ENCODE measurements at regions not wholly inside any gene's neighbourhood (a gene's known extent, or its start where the extent isn't known, plus 50 kb on each side); places are given as distances from the start of the nearest gene placed in this dataset.
A peak's percentile ranks its signal among the peaks of the same experiment; 100 is the strongest.

DNA sequence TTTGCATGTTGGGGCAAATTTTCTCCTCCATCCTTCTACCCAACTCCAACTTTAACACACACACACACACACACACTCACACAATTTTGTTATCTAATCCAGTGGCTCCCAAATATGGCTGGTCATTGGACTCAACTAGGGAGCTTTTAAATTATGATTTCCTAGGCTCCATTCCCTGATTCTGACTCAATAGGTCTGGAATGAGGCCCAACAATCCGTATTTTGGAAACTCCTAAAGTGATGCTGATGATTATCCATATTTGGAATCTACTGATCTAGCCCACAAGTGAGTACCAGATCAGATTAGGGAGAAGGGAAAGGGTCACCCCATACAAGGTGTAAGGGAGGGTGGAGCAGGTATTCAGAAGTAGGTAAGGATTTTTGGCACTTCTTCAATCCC lies 309.7 kb downstream of the TLE1 start:
- Histone ChIP-seq H3K36me3 (no peaks in the 10 kb centered on the region), H3K4me3 (no peak overlapping the region), H3K27ac (no peak overlapping the region), H3K4me1 (no peaks in the 10 kb centered on the region), H3K27me3 (no peaks in the 10 kb centered on the region), H3K9me3 (no peaks in the 10 kb centered on the region)
- TF ChIP-seq, protein P1, sequence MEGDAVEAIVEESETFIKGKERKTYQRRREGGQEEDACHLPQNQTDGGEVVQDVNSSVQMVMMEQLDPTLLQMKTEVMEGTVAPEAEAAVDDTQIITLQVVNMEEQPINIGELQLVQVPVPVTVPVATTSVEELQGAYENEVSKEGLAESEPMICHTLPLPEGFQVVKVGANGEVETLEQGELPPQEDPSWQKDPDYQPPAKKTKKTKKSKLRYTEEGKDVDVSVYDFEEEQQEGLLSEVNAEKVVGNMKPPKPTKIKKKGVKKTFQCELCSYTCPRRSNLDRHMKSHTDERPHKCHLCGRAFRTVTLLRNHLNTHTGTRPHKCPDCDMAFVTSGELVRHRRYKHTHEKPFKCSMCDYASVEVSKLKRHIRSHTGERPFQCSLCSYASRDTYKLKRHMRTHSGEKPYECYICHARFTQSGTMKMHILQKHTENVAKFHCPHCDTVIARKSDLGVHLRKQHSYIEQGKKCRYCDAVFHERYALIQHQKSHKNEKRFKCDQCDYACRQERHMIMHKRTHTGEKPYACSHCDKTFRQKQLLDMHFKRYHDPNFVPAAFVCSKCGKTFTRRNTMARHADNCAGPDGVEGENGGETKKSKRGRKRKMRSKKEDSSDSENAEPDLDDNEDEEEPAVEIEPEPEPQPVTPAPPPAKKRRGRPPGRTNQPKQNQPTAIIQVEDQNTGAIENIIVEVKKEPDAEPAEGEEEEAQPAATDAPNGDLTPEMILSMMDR (IDR thresholded peaks at IDR 0.05) = no peak
- ATAC-seq (no peak), DNase-seq (no peak)
- intact Hi-C loops (cut with DNase I) = no loop called here

- H3K27ac ChIP-seq = no peak overlapping the region
- H3K27me3 ChIP-seq = no peaks in the 10 kb centered on the region
- DNase-seq (no peak), ATAC-seq (no peak)
- no peak overlapping the region for H3K4me3 ChIP-seq
- H3K36me3 ChIP-seq = no peaks in the 10 kb centered on the region
- intact Hi-C loops (cut with DNase I) = no loop called here
- TF ChIP-seq, protein P1 (IDR thresholded peaks at IDR 0.05) = no peak
- no peaks in the 10 kb centered on the region for H3K4me1 ChIP-seq
- no peaks in the 10 kb centered on the region for H3K9me3 ChIP-seq
These were observed 311.4 kb downstream of the TLE1 start for GRCh38 chr9:81377921-81378320.

GRCh38 chr9:81377320-81377719 lies 312.0 kb downstream of the TLE1 start:
- Histone ChIP-seq H3K36me3 (no peaks in the 10 kb centered on the region), H3K9me3 (no peaks in the 10 kb centered on the region), H3K27me3 (no peaks in the 10 kb centered on the region), H3K27ac (no peak overlapping the region), H3K4me1 (no peaks in the 10 kb centered on the region), H3K4me3 (no peak overlapping the region)
- ATAC-seq (no peak), DNase-seq (no peak)
- TF ChIP-seq, protein P1 (IDR thresholded peaks at IDR 0.05) = no peak
- intact Hi-C loops (cut with DNase I) = no loop called here

DNA sequence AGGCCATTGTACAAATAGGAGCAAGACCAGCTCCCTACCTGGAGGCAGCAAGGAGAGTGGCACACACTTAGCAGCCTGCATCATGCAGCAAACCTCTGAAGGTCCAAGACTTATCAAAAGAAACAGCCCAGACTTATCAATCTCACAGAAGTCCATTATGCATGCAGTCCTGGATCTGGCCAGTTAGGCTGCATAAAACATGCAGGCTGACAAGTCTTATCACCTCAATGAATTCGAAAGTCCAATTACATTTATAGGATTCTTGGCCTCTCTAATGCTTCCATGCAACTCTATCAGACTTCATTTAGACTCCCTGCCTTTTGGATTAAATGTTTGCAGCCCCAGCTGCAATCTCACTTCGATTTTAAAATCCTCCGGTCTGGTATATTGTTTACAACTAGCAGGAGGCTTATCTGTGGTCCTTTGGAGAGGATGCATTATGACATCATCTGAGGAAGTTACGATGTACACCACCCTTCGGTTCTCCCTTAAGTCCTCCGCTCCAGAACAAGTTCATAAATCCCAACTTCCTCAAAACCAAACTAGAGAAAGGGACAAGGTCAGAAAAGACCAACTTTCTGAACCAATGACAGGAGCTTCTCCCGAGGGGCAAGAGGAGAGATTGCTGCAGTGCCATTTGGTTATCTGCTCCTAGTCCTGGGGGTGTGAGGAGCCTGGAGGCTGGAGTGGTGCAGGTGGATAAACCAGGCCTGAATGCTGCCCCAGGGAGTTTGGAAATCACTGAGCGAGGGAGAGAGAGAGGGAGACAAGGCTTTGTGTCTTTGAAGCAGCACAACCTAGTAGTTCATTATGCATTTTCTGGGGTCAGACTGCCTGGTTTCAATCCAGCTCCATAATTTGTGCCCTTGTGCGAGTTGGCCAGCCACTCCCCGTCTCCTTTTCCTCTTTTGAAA lies 313.9 kb downstream of the TLE1 start:
- H3K36me3 ChIP-seq = no peaks in the 10 kb centered on the region
- no peak overlapping the region for H3K27ac ChIP-seq
- H3K4me3 ChIP-seq = no peak overlapping the region
- DNase-seq (no peak), ATAC-seq (peak; percentile 23)
- no peaks in the 10 kb centered on the region for H3K9me3 ChIP-seq
- TF ChIP-seq, protein P1 (IDR thresholded peaks at IDR 0.05) = no peak
- H3K27me3 ChIP-seq = no peaks in the 10 kb centered on the region
- intact Hi-C loops (cut with DNase I) = no loop called here
- no peaks in the 10 kb centered on the region for H3K4me1 ChIP-seq

GRCh38 chr9:81374459-81375186 lies 314.7 kb downstream of the TLE1 start:
- no peak overlapping the region for H3K4me3 ChIP-seq
- no peaks in the 10 kb centered on the region for H3K36me3 ChIP-seq
- H3K27ac ChIP-seq = no peak overlapping the region
- no peaks in the 10 kb centered on the region for H3K27me3 ChIP-seq
- ATAC-seq = peak; percentile 33
- no peak for DNase-seq
- TF ChIP-seq, protein P1 (IDR thresholded peaks at IDR 0.05) = no peak
- no peaks in the 10 kb centered on the region for H3K4me1 ChIP-seq
- intact Hi-C loops (cut with DNase I) = no loop called here
- H3K9me3 ChIP-seq = no peaks in the 10 kb centered on the region

All from left lung (tissue), 4 donors.